ENCODE measurements at regions not wholly inside any gene's neighbourhood (a gene's known extent, or its start where the extent isn't known, plus 50 kb on each side); places are given as distances from the start of the nearest gene placed in this dataset.

DNA sequence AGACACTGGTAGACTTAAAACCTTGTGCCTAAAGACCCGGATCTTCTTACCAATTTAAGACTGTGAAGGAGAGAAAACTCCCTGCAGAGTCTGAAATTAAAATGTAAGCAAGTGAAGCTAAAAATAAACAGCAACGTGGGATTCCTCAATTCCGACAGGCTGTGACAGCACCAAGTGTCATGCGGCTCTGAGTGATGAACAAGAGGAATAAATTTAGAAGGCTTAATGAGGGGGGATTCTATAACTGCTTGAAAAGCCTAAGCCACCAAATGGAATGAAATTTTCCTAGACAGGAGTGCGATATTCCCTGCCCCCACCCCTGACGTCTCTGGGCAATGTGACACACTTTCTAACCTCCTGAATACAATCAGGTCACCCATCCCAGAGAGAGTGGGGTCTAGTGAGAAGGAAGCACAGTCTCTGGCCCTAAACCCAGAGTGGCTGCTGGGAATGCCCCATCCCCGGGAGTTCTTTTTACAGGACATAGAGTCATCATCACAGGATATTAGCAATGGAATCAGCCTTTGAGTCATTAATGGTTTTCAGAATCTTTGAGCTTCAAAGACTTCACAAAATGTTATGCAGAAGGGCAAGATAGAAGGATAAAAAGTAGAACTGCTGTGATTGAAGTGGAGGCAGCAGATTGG lies 114.3 kb downstream of the EDEM1 start:
- Histone ChIP-seq H3K9me3 (replicated peaks; ENCODE audit: control insufficient read depth, insufficient read depth, low read length) (no peaks in the 10 kb centered on the region), H3K4me2 (ENCODE audit: insufficient read depth, low read length) (no peak overlapping the region), H3K79me2 (ENCODE audit: control insufficient read depth, insufficient read depth, low read length) (no peaks in the 10 kb centered on the region), H3K4me3 (replicated peaks in 1 of 3; ENCODE audit: insufficient read depth in 1 of 3, low read depth in 1 of 3, low read length in 3 of 3) (no peak overlapping the region), H3K9me1 (replicated peaks; ENCODE audit: control insufficient read depth, extremely low read depth, insufficient read depth, low read length) (no peaks in the 10 kb centered on the region), H3K27ac (ENCODE audit: insufficient read depth, low read depth, low read length) (no peak overlapping the region), H4K20me1 (replicated peaks; ENCODE audit: control insufficient read depth, extremely low read depth, insufficient read depth, low read length) (no peaks in the 10 kb centered on the region), H3K36me3 (ENCODE audit: control insufficient read depth in 2 of 2, extremely low read depth in 1 of 2, insufficient read depth in 2 of 2, low read length in 2 of 2) (no peaks in the 10 kb centered on the region), H3K4me1 (ENCODE audit: control insufficient read depth, extremely low read depth, insufficient read depth, low read length) (no peaks in the 10 kb centered on the region), H3K27me3 (ENCODE audit: control insufficient read depth in 2 of 2, insufficient read depth in 2 of 2, low read length in 2 of 2) (peaks cover 0 to 2% of the 10 kb centered on the region in 2 experiments), H2AFZ (ENCODE audit: low read depth, low read length) (no peak overlapping the region), H3K9ac (replicated peaks; ENCODE audit: extremely low read depth, insufficient read depth, low read length) (no peak overlapping the region)
- TF ChIP-seq FOS (IDR thresholded peaks at IDR 0.05; ENCODE audit: borderline replicate concordance, insufficient read depth, low read length) (no peak), POLR2AphosphoS5 (IDR thresholded peaks at IDR 0.05; ENCODE audit: insufficient read depth, low read depth, low read length) (no peak), JUN (IDR thresholded peaks at IDR 0.05; ENCODE audit: borderline replicate concordance, insufficient read depth, insufficient read length, low read depth) (no peak), EZH2 (IDR thresholded peaks at IDR 0.05; ENCODE audit: borderline replicate concordance, low read depth, low read length, severe bottlenecking) (no peak), POLR2A (IDR thresholded peaks at IDR 0.05; ENCODE audit: low read depth, low read length) (no peak), GATA2 (IDR thresholded peaks at IDR 0.05; ENCODE audit: insufficient read depth, insufficient read length, low read depth, low read length) (no peak), MYC (IDR thresholded peaks at IDR 0.05; ENCODE audit: low read depth, low read length) (no peak)
- TF ChIP-seq, protein P1, sequence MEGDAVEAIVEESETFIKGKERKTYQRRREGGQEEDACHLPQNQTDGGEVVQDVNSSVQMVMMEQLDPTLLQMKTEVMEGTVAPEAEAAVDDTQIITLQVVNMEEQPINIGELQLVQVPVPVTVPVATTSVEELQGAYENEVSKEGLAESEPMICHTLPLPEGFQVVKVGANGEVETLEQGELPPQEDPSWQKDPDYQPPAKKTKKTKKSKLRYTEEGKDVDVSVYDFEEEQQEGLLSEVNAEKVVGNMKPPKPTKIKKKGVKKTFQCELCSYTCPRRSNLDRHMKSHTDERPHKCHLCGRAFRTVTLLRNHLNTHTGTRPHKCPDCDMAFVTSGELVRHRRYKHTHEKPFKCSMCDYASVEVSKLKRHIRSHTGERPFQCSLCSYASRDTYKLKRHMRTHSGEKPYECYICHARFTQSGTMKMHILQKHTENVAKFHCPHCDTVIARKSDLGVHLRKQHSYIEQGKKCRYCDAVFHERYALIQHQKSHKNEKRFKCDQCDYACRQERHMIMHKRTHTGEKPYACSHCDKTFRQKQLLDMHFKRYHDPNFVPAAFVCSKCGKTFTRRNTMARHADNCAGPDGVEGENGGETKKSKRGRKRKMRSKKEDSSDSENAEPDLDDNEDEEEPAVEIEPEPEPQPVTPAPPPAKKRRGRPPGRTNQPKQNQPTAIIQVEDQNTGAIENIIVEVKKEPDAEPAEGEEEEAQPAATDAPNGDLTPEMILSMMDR (IDR thresholded peaks at IDR 0.05; ENCODE audit: extremely low read depth in 1 of 2, insufficient read depth in 1 of 2, low read depth in 1 of 2, low read length in 2 of 2), result no peak
- TF ChIP-seq, protein P2, sequence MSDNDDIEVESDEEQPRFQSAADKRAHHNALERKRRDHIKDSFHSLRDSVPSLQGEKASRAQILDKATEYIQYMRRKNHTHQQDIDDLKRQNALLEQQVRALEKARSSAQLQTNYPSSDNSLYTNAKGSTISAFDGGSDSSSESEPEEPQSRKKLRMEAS (IDR thresholded peaks at IDR 0.05; ENCODE audit: insufficient read depth, insufficient read length), result no peak
- FAIRE-seq, result no peak
- no peak for DNase-seq (ENCODE audit: low read depth, low spot score)
- BruUV-seq (replicated peaks), result no TSS peak
- dilution Hi-C loops (cut with MboI; ENCODE audit: extremely low pct_ligation_motif_present, low sequenced_read_pairs) (no loop called here), intact Hi-C loops (cut with micrococcal nuclease) (no loop called here)
- CTCF ChIA-PET, result no interaction called here
- POLR2A ChIA-PET, result no interaction called here

Data from endothelial cell of umbilical vein (primary cell).